ENCODE measurements at regions not wholly inside any gene's neighbourhood (a gene's known extent, or its start where the extent isn't known, plus 50 kb on each side); places are given as distances from the start of the nearest gene placed in this dataset.

DNA sequence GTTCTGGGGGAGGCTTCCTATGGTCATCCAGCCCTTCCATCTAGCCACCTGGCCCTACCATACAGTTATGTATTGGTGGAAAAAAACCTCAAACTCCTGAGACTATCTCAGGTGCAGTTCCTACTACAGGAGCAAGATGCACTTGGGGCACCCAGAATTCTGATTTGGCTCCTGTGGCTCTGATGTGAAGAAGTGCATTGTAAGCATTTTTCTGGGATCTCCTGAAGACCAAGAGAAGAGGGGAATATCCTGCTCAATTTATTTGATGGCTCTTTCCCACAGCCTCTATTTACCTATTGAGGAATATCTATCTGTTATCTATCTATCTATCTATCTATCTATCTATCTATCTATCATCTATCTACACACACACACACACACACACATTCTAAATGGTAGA is 1981.5 kb downstream of the TP53TG3F start:
- TF ChIP-seq EZH2 (IDR thresholded peaks at IDR 0.05; ENCODE audit: borderline replicate concordance, low read length), result no peak
- TF ChIP-seq, protein P1, sequence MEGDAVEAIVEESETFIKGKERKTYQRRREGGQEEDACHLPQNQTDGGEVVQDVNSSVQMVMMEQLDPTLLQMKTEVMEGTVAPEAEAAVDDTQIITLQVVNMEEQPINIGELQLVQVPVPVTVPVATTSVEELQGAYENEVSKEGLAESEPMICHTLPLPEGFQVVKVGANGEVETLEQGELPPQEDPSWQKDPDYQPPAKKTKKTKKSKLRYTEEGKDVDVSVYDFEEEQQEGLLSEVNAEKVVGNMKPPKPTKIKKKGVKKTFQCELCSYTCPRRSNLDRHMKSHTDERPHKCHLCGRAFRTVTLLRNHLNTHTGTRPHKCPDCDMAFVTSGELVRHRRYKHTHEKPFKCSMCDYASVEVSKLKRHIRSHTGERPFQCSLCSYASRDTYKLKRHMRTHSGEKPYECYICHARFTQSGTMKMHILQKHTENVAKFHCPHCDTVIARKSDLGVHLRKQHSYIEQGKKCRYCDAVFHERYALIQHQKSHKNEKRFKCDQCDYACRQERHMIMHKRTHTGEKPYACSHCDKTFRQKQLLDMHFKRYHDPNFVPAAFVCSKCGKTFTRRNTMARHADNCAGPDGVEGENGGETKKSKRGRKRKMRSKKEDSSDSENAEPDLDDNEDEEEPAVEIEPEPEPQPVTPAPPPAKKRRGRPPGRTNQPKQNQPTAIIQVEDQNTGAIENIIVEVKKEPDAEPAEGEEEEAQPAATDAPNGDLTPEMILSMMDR (IDR thresholded peaks at IDR 0.05; ENCODE audit: low read length), result no peak
- H3K27me3 ChIP-seq (ENCODE audit: insufficient read depth, low read length), result no peaks in the 10 kb centered on the region
- H3K9me3 ChIP-seq (ENCODE audit: low read length), result 0 out of 2 replicates have a peak, but pooled peaks cover 3% of the 10 kb centered on the region
- H3K9me2 ChIP-seq (ENCODE audit: low read depth, low read length), result no peaks in the 10 kb centered on the region
- no peaks in the 10 kb centered on the region for H3K79me2 ChIP-seq (ENCODE audit: insufficient read depth, low read length)
- H3K4me2 ChIP-seq (ENCODE audit: low read length), result no peak overlapping the region
- no peak overlapping the region for H3K9ac ChIP-seq (ENCODE audit: low read length)
- H3K36me3 ChIP-seq (ENCODE audit: insufficient read depth, low read length), result no peaks in the 10 kb centered on the region
- H3F3A ChIP-seq (ENCODE audit: insufficient read depth, low read length), result no peaks in the 10 kb centered on the region
- H3K27ac ChIP-seq (ENCODE audit: low read depth, low read length, poor library complexity, severe bottlenecking), result no peak overlapping the region
- H4K20me1 ChIP-seq (ENCODE audit: insufficient read depth, low read length), result no peaks in the 10 kb centered on the region
- no peak overlapping the region for H2AFZ ChIP-seq (ENCODE audit: low read length)
- H3K4me3 ChIP-seq (ENCODE audit: low read depth, low read length, poor library complexity, severe bottlenecking), result no peak overlapping the region
- no peaks in the 10 kb centered on the region for H3K4me1 ChIP-seq (ENCODE audit: insufficient read depth, low read length, severe bottlenecking)

DNA sequence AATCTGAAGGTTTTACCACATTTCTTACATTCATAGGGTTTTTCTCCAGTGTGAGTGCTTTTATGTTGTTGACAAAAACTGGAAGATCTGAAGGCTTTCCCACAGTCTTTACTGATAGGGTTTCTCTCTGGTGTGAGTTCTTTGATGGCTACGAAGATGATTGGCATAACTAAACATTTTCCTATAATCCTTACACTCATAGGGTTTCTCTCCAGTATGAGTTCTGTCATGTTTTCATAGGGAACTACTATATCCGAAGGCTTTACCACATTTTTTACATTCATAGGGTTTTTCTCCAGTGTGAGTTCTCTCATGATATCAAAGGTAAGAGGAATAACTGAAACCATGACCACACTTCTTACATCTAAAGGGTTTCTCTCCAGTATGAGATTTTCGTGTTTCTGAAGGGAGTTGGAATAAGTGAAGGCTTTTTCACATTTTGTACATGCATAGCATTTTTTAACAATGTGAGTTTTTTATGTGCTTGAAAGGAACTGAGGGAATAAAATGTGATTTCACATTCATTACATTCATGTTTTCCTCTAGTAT is 1987.7 kb downstream of the TP53TG3F start:
- Histone ChIP-seq H3K27me3 (ENCODE audit: insufficient read depth, low read length) (no peaks in the 10 kb centered on the region), H4K20me1 (ENCODE audit: insufficient read depth, low read length) (no peaks in the 10 kb centered on the region), H3K4me1 (ENCODE audit: insufficient read depth, low read length, severe bottlenecking) (no peaks in the 10 kb centered on the region), H3K4me2 (ENCODE audit: low read length) (no peak overlapping the region), H3K9ac (ENCODE audit: low read length) (no peak overlapping the region), H2AFZ (ENCODE audit: low read length) (no peak overlapping the region), H3K9me2 (ENCODE audit: low read depth, low read length) (no peaks in the 10 kb centered on the region), H3K9me3 (ENCODE audit: low read length) (peaks cover 11% of the 10 kb centered on the region; the same call in 1 of the 2 replicates), H3K27ac (ENCODE audit: low read depth, low read length, poor library complexity, severe bottlenecking) (no peak overlapping the region), H3K36me3 (ENCODE audit: insufficient read depth, low read length) (no peaks in the 10 kb centered on the region), H3K4me3 (ENCODE audit: low read depth, low read length, poor library complexity, severe bottlenecking) (no peak overlapping the region), H3F3A (ENCODE audit: insufficient read depth, low read length) (no peaks in the 10 kb centered on the region), H3K79me2 (ENCODE audit: insufficient read depth, low read length) (no peaks in the 10 kb centered on the region)
- TF ChIP-seq, protein P1 (IDR thresholded peaks at IDR 0.05; ENCODE audit: low read length), result no peak
- no peak for TF ChIP-seq EZH2 (IDR thresholded peaks at IDR 0.05; ENCODE audit: borderline replicate concordance, low read length)

DNA sequence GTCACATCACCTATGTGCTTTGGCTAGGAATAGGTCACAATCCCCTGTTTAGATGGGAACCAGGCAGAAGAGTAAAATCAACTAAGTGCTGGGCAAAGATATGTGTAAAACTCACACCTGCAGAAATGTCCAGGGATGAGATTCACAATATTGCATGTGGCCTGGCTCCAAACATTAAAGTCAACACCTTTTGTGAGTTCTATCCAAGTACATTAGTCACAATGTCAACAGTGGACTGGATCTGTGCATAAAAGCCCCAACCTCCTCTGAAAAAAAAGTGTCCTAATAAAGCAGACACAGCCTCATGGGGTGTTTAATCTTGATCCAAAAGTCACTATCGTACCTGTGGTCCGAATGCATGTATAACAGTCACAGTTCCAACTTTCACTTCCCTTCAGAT is 1990.3 kb downstream of the TP53TG3F start:
- Histone ChIP-seq H3K4me2 (ENCODE audit: low read length) (no peak overlapping the region), H4K20me1 (ENCODE audit: insufficient read depth, low read length) (no peaks in the 10 kb centered on the region), H3K36me3 (ENCODE audit: insufficient read depth, low read length) (no peaks in the 10 kb centered on the region), H3K9me2 (ENCODE audit: low read depth, low read length) (no peaks in the 10 kb centered on the region), H3F3A (ENCODE audit: insufficient read depth, low read length) (no peaks in the 10 kb centered on the region), H3K79me2 (ENCODE audit: insufficient read depth, low read length) (no peaks in the 10 kb centered on the region), H3K9me3 (ENCODE audit: low read length) (peaks cover 11% of the 10 kb centered on the region; the same call in 1 of the 2 replicates), H3K4me3 (ENCODE audit: low read depth, low read length, poor library complexity, severe bottlenecking) (no peak overlapping the region), H2AFZ (ENCODE audit: low read length) (no peak overlapping the region), H3K27me3 (ENCODE audit: insufficient read depth, low read length) (no peaks in the 10 kb centered on the region), H3K27ac (ENCODE audit: low read depth, low read length, poor library complexity, severe bottlenecking) (no peak overlapping the region), H3K4me1 (ENCODE audit: insufficient read depth, low read length, severe bottlenecking) (no peaks in the 10 kb centered on the region), H3K9ac (ENCODE audit: low read length) (no peak overlapping the region)
- no peak for TF ChIP-seq EZH2 (IDR thresholded peaks at IDR 0.05; ENCODE audit: borderline replicate concordance, low read length)
- TF ChIP-seq, protein P1 (IDR thresholded peaks at IDR 0.05; ENCODE audit: low read length), result no peak

All from OCI-LY1 (cell line).